GM13976 (cell line): ENCODE measurements at regions not wholly inside any gene's neighbourhood (a gene's known extent, or its start where the extent isn't known, plus 50 kb on each side); places are given as distances from the start of the nearest gene placed in this dataset.

Experiments used
- DNase-seq: peaks from one replicate; pipeline ENCODE4 v3.0.0; 2012; ENCODE audit warnings: low spot score
- CTCF ChIP-seq: IDR thresholded peaks from 2 replicates; pipeline ENCODE4 v1.5.1; 2012; ENCODE audit warnings: borderline replicate concordance, mild to moderate bottlenecking; ENCODE audit not compliant: insufficient read depth; ENCODE audit errors: extremely low read depth, missing control alignments, control extremely low read depth
- in situ Hi-C: fragments of 300-500 bp; cut with MboI; formaldehyde crosslinking; loops from one replicate; pipeline ENCODE4 v1.12.0; 2022; ENCODE audit warnings: low sequenced_read_pairs, mixed read lengths, inconsistent platforms; ENCODE audit not compliant: unreplicated experiment

GRCh38 chr2:224258059-224258458, 143.8 kb downstream of the FAM124B start:
- no peak for TF ChIP-seq CTCF
- no peak for DNase-seq
- in situ Hi-C loops: no loop called here

- in situ Hi-C loops: no loop called here
- no peak for TF ChIP-seq CTCF
These were observed 144.8 kb downstream of the FAM124B start for GRCh38 chr2:224257156-224257555.

GRCh38 chr2:224253464-224253863, 148.4 kb downstream of the FAM124B start:
- in situ Hi-C loops: no loop called here
- no peak for TF ChIP-seq CTCF
- no peak for DNase-seq

More at GRCh38 chr2:224257156-224257555, 144.8 kb downstream of the FAM124B start:
- no peak for DNase-seq

- no peak for TF ChIP-seq CTCF
- no peak for DNase-seq
- in situ Hi-C loops: no loop called here
These were observed 149.3 kb downstream of the FAM124B start for GRCh38 chr2:224252631-224253030.

GRCh38 chr2:224248944-224249371, 152.9 kb downstream of the FAM124B start:
- TF ChIP-seq CTCF: no peak
- in situ Hi-C loops: no loop called here

GRCh38 chr2:224242561-224242960, 159.3 kb downstream of the FAM124B start:
- no peak for DNase-seq
- in situ Hi-C loops: no loop called here
- TF ChIP-seq CTCF: no peak

More at GRCh38 chr2:224248944-224249371, 152.9 kb downstream of the FAM124B start:
- no peak for DNase-seq

GRCh38 chr2:224241812-224242211, 160.1 kb downstream of the FAM124B start:
- TF ChIP-seq CTCF: no peak
- no peak for DNase-seq
- in situ Hi-C loops: no loop called here
